ENCODE measurements at regions not wholly inside any gene's neighbourhood (a gene's known extent, or its start where the extent isn't known, plus 50 kb on each side); places are given as distances from the start of the nearest gene placed in this dataset.
A peak's percentile ranks its signal among the peaks of the same experiment; 100 is the strongest.

DNA sequence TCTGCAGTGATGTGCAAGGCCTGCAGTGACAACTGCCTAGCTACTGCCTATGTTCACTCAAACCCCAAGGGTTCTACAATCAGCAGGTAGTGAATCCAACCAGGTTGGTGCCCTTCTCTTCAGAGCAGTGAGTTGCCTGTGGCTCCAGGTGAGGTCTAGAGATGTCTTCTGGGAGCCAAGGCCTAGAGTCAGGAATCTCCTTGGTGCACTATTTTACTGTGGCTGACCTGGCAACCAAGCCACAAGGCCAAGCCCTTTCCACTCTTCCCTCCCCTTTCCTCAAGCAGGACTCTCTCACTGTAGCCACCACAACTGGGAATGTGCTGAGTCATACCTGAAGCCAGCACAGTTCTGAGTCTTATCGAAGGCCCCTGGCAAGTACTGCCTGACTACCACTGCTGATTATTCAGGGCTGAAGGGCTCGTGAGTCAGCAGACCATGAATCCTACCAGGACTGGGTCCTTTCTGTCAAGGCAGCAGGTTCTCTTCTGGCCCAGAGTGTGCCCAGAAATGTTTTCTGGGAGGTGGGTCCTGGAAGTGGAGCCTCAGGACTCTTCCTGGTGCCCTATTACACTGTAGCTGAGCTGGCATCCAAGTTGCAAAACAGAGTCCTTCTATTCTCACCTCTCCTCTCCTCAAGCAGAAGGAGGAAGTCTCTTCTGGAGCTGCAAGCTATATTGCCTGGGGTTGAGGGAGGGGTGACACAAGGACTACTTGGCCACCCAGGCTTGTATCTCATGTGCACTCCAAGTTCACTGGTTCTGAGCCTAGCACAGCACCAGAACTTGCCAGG lies 111.6 kb downstream of the BTC start:
- peak; percentile 97 for DNase-seq (ENCODE audit: low read depth)

DNA sequence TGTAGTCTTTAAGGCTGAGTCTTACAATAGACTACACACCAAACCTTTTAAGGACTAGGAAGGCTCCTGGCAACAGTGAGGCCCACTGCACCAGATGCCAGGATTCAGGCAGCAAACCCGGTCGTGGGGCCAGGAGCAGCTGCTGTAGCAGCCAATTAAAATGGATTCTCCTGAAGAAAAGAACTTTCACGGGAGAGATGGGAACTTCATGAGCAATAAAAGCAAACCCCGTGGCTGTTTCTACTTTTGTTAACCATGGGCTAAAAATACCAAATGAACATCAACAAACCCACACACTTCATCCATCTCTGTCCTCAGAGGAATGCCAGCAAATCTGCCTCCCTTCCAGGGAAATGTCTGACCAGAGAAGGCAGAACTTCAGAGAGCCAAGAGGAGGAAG lies 101.4 kb downstream of the BTC start:
- peak; percentile 6 for DNase-seq (ENCODE audit: low read depth)
